Ectodermal cell (in vitro differentiated cells): ENCODE measurements at regions not wholly inside any gene's neighbourhood (a gene's known extent, or its start where the extent isn't known, plus 50 kb on each side); places are given as distances from the start of the nearest gene placed in this dataset.
"Not testable (repeated sequence)": the region's sequence is repeated elsewhere in the genome, so short reads cannot be mapped to it uniquely, and the experiment has no call there.

Experiments
- H3K27ac ChIP-seq: 2 replicates; pipeline ENCODE4 v1.7.0; 2013; ENCODE audit warnings: mild to moderate bottlenecking, low read depth, low read length; ENCODE audit not compliant: insufficient read depth, poor library complexity, severe bottlenecking
- H3K27me3 ChIP-seq: 2 replicates; pipeline ENCODE4 v1.7.0; 2013; ENCODE audit warnings: mild to moderate bottlenecking, low read length; ENCODE audit not compliant: insufficient read depth, control insufficient read depth, poor library complexity, severe bottlenecking
- H3K36me3 ChIP-seq: one replicate; pipeline ENCODE4 v1.7.0; 2013; ENCODE audit warnings: low read length; ENCODE audit not compliant: control insufficient read depth, insufficient read depth
- H3K4me1 ChIP-seq: one replicate; pipeline ENCODE4 v1.7.0; 2013; ENCODE audit warnings: low read length; ENCODE audit not compliant: control insufficient read depth, insufficient read depth
- H3K4me3 ChIP-seq: 2 replicates; pipeline ENCODE4 v1.7.0; 2013; ENCODE audit warnings: low read depth, low read length, control low read depth; ENCODE audit not compliant: insufficient read depth
- H3K9me3 ChIP-seq: 2 replicates; pipeline ENCODE4 v1.7.0; 2013; ENCODE audit warnings: mild to moderate bottlenecking, low read length, moderate library complexity; ENCODE audit not compliant: control insufficient read depth
- WGBS, 2 experiments: methylation state at CpG; one replicate each; pipeline ENCODE4 v1.1.7; 2013; ENCODE audit warnings: missing lambda C conversion rate in 2 of 2; 5-methylcytosine and 5-hydroxymethylcytosine counted together

- no peaks in the 10 kb centered on the region for H3K27me3 ChIP-seq
- H3K27ac ChIP-seq, result no peak overlapping the region
- WGBS, 2 experiments, result 92 to 95% methylated on average over 2 of the region's 2 CpGs
- no peaks in the 10 kb centered on the region for H3K4me1 ChIP-seq
- no peaks in the 10 kb centered on the region for H3K36me3 ChIP-seq
- H3K4me3 ChIP-seq, result no peak overlapping the region
- no peaks in the 10 kb centered on the region for H3K9me3 ChIP-seq
These were observed 250.9 kb downstream of the IRS1 start for GRCh38 chr2:226548732-226549131.

DNA sequence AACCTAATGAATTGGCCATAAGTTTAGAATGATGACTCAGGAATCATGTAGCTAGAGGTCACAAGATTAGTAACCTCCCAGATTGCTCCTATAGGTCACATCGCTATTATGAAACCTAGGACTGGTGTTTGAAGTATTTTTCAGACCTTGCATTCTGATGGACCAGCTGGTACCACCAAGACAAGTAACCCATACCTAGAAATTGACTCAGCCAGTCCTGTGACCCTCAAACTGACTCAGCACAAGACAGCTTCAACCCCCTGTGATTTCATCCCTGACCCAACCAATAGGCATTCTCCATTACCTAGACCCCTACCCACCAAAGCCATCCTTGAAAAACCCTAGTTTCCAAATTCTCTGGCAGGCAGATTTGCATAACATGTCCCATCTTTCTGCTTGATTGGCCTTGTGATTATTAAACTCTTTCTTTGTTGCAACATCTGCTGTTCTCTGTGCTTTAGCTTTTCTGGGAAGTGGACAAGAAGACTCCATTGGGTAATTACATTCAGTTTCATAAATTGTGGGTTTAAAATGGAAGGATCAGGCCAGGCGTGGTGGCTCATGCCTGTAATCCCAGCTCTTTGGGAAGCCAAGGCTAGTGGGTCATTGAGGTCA, 254.9 kb downstream of the IRS1 start:
- WGBS, 2 experiments, result 83 to 96% methylated on average over 2 of the region's 2 CpGs
- H3K27ac ChIP-seq, result no peak overlapping the region
- no peak overlapping the region for H3K4me3 ChIP-seq
- H3K36me3 ChIP-seq, result no peaks in the 10 kb centered on the region
- H3K9me3 ChIP-seq, result no peaks in the 10 kb centered on the region
- H3K4me1 ChIP-seq, result no peaks in the 10 kb centered on the region
- no peaks in the 10 kb centered on the region for H3K27me3 ChIP-seq

GRCh38 chr2:226540204-226540994, 259.2 kb downstream of the IRS1 start:
- H3K4me3 ChIP-seq, result no peak overlapping the region
- H3K36me3 ChIP-seq, result no peaks in the 10 kb centered on the region
- WGBS, 2 experiments, result 85 to 90% methylated on average over 3 of the region's 3 CpGs
- H3K27ac ChIP-seq, result no peak overlapping the region
- no peaks in the 10 kb centered on the region for H3K27me3 ChIP-seq
- H3K4me1 ChIP-seq, result no peaks in the 10 kb centered on the region
- H3K9me3 ChIP-seq, result no peaks in the 10 kb centered on the region

GRCh38 chr2:226536410-226536809, 263.2 kb downstream of the IRS1 start:
- Histone ChIP-seq H3K9me3 (no peaks in the 10 kb centered on the region), H3K27ac (no peak overlapping the region), H3K27me3 (no peaks in the 10 kb centered on the region), H3K36me3 (no peaks in the 10 kb centered on the region), H3K4me3 (no peak overlapping the region), H3K4me1 (no peaks in the 10 kb centered on the region)
- WGBS, 2 experiments, result 96 to 97% methylated on average over 7 of the region's 7 CpGs

GRCh38 chr2:226532976-226533375, 266.6 kb downstream of the IRS1 start:
- H3K9me3 ChIP-seq, H3K27me3 ChIP-seq, H3K4me3 ChIP-seq, H3K4me1 ChIP-seq, H3K36me3 ChIP-seq, H3K27ac ChIP-seq: not testable (repeated sequence)
- 88 to 92% methylated on average over 3 of the region's 4 CpGs for WGBS, 2 experiments

GRCh38 chr2:226531061-226531810, 268.4 kb downstream of the IRS1 start:
- no peak overlapping the region for H3K4me3 ChIP-seq
- H3K27ac ChIP-seq, result no peak overlapping the region
- H3K36me3 ChIP-seq, result no peaks in the 10 kb centered on the region
- no peaks in the 10 kb centered on the region for H3K4me1 ChIP-seq
- H3K27me3 ChIP-seq, result no peaks in the 10 kb centered on the region
- WGBS, 2 experiments, result 92 to 94% methylated on average over 12 of the region's 12 CpGs
- no peaks in the 10 kb centered on the region for H3K9me3 ChIP-seq

DNA sequence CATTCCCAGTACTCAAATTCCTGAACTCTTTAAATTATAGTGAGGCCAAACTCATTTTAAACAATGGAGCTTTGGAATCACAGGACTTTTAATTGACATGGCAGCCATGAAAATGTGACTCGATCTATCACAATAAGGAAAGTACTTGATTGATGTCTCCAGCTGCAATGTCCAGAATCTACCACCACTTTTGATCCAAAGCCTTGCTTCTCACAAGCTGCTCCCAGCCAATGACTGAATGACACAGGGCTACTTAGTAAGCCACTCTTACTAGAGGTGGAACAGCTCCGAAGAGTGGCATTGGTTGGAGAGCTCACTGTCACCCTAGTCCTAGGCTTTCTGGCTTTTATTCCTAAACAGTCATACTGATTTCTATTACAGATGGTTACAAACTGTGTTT, 270.1 kb downstream of the IRS1 start:
- no peak overlapping the region for H3K27ac ChIP-seq

DNA sequence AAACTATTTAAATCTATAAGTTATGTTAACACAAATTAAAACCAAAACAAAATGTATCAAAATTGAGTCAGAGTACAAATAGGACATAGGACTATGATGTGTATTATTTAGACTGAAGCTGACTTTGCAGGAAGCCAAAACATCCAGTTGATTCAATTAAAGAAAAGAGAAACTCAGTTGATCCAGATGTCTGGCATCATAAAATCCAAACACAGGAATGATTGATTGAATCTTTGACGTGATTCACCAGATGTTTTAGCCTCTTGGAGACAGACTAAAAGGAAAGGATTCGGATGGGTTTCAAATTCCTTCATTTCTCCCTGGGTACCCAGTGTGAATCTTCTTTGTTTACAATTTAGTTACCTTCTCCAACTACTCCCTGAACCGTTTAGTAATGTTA, 272.9 kb downstream of the IRS1 start:
- Histone ChIP-seq H3K4me1 (no peaks in the 10 kb centered on the region), H3K9me3 (no peaks in the 10 kb centered on the region), H3K4me3 (no peak overlapping the region), H3K36me3 (no peaks in the 10 kb centered on the region), H3K27me3 (no peaks in the 10 kb centered on the region), H3K27ac (no peak overlapping the region)
- WGBS, 2 experiments, result 87 to 89% methylated on average over 3 of the region's 3 CpGs

More for the DNA sequence above, 270.1 kb downstream of the IRS1 start:
- H3K9me3 ChIP-seq, result no peaks in the 10 kb centered on the region
- no peaks in the 10 kb centered on the region for H3K36me3 ChIP-seq
- WGBS, 2 experiments, result 81 to 92% methylated on average over 2 of the region's 2 CpGs
- H3K4me3 ChIP-seq, result no peak overlapping the region
- no peaks in the 10 kb centered on the region for H3K27me3 ChIP-seq
- no peaks in the 10 kb centered on the region for H3K4me1 ChIP-seq

DNA sequence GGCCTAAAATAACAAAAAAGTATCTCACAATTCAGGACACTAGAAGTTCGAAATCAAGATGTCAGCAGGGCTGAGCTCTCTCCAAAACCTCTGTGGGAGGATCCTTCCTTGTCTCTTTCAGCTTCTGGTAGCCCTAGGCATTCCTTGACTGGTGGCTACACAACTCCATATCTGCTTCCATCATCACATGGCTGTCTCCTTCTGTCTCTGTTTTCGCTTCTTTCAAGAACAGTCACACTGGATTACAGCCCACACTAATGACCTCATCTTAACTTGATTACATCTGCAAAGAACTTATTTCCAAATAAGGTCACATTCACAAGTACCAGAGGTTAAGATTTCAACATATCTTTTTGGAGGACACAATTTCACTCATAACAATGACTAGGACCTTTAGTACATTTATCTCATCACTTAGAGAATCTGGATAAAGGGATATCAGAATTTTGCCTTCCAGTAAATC, 275.2 kb downstream of the IRS1 start:
- Histone ChIP-seq H3K4me1 (no peaks in the 10 kb centered on the region), H3K27ac (no peak overlapping the region), H3K4me3 (no peak overlapping the region), H3K27me3 (no peaks in the 10 kb centered on the region), H3K9me3 (no peaks in the 10 kb centered on the region), H3K36me3 (no peaks in the 10 kb centered on the region)
- WGBS, 2 experiments, result 91 to 99% methylated on average over 2 of the region's 2 CpGs

DNA sequence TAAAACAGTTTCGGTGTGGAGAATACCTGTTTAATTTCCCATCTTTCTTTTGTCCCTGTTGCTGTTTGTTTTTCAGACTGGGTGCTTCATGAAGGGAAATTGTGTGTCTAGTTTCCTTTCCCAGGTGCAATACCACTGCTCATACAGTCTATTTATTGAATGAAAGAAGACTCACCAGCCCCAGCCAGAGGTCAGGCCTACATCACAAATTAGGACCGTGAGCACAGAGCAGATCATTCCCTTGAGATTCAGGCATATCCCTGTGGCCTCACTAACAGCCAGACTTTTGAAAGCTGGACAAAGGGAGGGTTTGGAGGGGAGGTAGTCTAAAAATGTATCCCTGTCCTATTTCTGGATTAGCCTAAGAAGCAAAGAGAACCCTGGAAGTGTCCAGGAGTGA, 278.9 kb downstream of the IRS1 start:
- 93 to 97% methylated on average over 2 of the region's 2 CpGs for WGBS, 2 experiments
- Histone ChIP-seq H3K27me3 (no peaks in the 10 kb centered on the region), H3K36me3 (no peaks in the 10 kb centered on the region), H3K4me3 (no peak overlapping the region), H3K4me1 (no peaks in the 10 kb centered on the region), H3K27ac (no peak overlapping the region), H3K9me3 (no peaks in the 10 kb centered on the region)
